ENCODE measurements at regions not wholly inside any gene's neighbourhood (a gene's known extent, or its start where the extent isn't known, plus 50 kb on each side); places are given as distances from the start of the nearest gene placed in this dataset.
A peak's percentile ranks its signal among the peaks of the same experiment; 100 is the strongest.

DNA sequence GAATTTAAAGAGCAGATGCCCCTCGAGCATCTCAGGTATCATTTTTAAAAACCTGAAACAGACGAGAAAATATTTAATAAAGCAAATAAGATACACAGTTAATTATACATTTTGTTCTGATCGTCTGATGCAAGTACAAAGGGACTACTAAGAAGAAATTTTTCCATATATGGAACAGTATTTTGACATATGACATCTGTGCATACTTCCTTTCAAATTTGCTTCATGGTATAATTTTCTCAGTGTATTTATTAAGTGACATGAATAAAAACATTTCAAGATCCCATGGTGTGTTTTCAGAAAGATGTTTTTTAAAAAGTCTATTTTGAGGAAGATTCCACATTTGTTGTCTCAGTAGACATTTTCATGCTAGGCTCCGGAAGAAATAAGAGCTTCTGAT, 208.1 kb downstream of the VGLL3 start:
- H3K27ac ChIP-seq (ENCODE audit: low read length), result no peak overlapping the region
- no peak for TF ChIP-seq EZH2 (optimal IDR thresholded peaks at IDR 0.05; ENCODE audit: low read depth, low read length)
- TF ChIP-seq EZH2phosphoT487 (IDR thresholded peaks at IDR 0.05; ENCODE audit: low read length), result no peak
- TF ChIP-seq, protein P1, sequence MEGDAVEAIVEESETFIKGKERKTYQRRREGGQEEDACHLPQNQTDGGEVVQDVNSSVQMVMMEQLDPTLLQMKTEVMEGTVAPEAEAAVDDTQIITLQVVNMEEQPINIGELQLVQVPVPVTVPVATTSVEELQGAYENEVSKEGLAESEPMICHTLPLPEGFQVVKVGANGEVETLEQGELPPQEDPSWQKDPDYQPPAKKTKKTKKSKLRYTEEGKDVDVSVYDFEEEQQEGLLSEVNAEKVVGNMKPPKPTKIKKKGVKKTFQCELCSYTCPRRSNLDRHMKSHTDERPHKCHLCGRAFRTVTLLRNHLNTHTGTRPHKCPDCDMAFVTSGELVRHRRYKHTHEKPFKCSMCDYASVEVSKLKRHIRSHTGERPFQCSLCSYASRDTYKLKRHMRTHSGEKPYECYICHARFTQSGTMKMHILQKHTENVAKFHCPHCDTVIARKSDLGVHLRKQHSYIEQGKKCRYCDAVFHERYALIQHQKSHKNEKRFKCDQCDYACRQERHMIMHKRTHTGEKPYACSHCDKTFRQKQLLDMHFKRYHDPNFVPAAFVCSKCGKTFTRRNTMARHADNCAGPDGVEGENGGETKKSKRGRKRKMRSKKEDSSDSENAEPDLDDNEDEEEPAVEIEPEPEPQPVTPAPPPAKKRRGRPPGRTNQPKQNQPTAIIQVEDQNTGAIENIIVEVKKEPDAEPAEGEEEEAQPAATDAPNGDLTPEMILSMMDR (IDR thresholded peaks at IDR 0.05; ENCODE audit: low read length), result no peak
- no peak for DNase-seq
- no peak overlapping the region for H3K4me3 ChIP-seq (ENCODE audit: low read length)
- H3K4me1 ChIP-seq (ENCODE audit: low read length), result no peaks in the 10 kb centered on the region
- H4K20me1 ChIP-seq (ENCODE audit: insufficient read depth, low read length), result no peaks in the 10 kb centered on the region; the same call in 1 of the 2 replicates
- H2AFZ ChIP-seq (ENCODE audit: low read length), result no peak overlapping the region
- no peaks in the 10 kb centered on the region for H3F3A ChIP-seq (ENCODE audit: insufficient read depth, low read length)
- no peak overlapping the region for H3K4me2 ChIP-seq (ENCODE audit: low read depth, low read length)
- no peaks in the 10 kb centered on the region for H3K79me2 ChIP-seq (ENCODE audit: low read length)
- no peak overlapping the region for H3K9ac ChIP-seq (ENCODE audit: low read length)
- H3K27me3 ChIP-seq (replicated peaks; ENCODE audit: insufficient read depth, low read length), result no peaks in the 10 kb centered on the region
- H3K9me3 ChIP-seq (replicated peaks; ENCODE audit: insufficient read depth, low read length), result no peaks in the 10 kb centered on the region
- no peaks in the 10 kb centered on the region for H3K36me3 ChIP-seq (replicated peaks; ENCODE audit: insufficient read depth, low read length)
- H3K9me2 ChIP-seq (replicated peaks; ENCODE audit: insufficient read depth, low read length), result no peaks in the 10 kb centered on the region

DNA sequence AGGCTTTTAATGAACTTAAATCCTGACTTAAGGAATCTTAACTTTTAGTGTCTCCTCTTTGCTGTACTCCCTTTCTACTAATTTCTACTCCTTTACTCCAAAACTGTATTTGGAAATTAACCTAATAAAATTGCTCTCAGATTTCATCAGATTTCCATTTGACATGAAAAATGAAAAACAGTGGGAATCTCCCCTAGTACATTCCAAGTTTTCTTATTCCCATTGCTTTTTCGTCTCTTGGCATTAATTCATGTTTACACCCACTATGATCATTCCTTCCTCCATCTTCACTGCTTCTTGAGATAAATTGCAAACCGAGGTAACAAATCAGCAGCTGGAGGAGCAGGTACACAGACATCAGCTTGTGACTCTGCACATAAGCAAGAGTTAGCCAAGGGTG, 208.7 kb downstream of the VGLL3 start:
- Histone ChIP-seq H3F3A (ENCODE audit: insufficient read depth, low read length) (no peaks in the 10 kb centered on the region), H3K79me2 (ENCODE audit: low read length) (no peaks in the 10 kb centered on the region), H3K4me2 (ENCODE audit: low read depth, low read length) (no peak overlapping the region), H3K4me1 (ENCODE audit: low read length) (no peaks in the 10 kb centered on the region), H3K36me3 (replicated peaks; ENCODE audit: insufficient read depth, low read length) (no peaks in the 10 kb centered on the region), H3K9me3 (replicated peaks; ENCODE audit: insufficient read depth, low read length) (no peaks in the 10 kb centered on the region), H3K4me3 (ENCODE audit: low read length) (no peak overlapping the region), H3K27me3 (replicated peaks; ENCODE audit: insufficient read depth, low read length) (no peaks in the 10 kb centered on the region), H3K9ac (ENCODE audit: low read length) (no peak overlapping the region), H3K9me2 (replicated peaks; ENCODE audit: insufficient read depth, low read length) (no peaks in the 10 kb centered on the region), H2AFZ (ENCODE audit: low read length) (no peak overlapping the region), H3K27ac (ENCODE audit: low read length) (no peak overlapping the region), H4K20me1 (ENCODE audit: insufficient read depth, low read length) (no peaks in the 10 kb centered on the region; the same call in 1 of the 2 replicates)
- TF ChIP-seq, protein P1 (IDR thresholded peaks at IDR 0.05; ENCODE audit: low read length), result no peak
- TF ChIP-seq EZH2 (optimal IDR thresholded peaks at IDR 0.05; ENCODE audit: low read depth, low read length), result no peak
- TF ChIP-seq EZH2phosphoT487 (IDR thresholded peaks at IDR 0.05; ENCODE audit: low read length), result no peak
- DNase-seq, result no peak

DNA sequence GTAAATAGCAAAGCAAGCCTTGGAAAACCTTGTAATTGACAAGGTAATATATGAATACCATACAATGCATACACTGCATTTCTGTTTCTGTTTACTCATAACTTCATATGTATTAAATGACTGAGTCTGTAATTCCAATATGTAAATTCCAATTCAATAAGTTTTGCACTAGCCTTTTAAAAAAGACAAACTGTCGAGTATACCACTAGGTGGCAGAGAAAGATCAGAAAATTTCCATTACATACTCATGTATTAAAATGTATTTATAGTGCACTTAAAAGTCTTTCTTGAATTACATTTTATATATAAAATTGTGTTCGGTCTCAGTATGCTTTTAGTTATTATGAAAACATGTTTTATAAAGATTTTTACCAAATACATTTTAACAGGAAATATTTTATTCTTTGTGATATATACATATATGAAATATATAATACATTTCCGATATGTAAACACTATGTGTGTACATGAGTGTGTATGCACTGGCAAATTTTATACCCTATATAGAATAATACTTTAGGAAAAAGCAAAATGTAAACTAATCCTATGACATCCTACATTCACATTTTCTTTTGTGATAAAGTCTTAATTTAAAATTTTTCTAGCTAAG, 216.8 kb downstream of the VGLL3 start:
- Histone ChIP-seq H3K4me2 (ENCODE audit: low read depth, low read length) (no peak overlapping the region), H3K9me2 (replicated peaks; ENCODE audit: insufficient read depth, low read length) (no peaks in the 10 kb centered on the region), H4K20me1 (ENCODE audit: insufficient read depth, low read length) (no peaks in the 10 kb centered on the region), H3K9me3 (replicated peaks; ENCODE audit: insufficient read depth, low read length) (no peaks in the 10 kb centered on the region), H3K36me3 (replicated peaks; ENCODE audit: insufficient read depth, low read length) (no peaks in the 10 kb centered on the region), H3K9ac (ENCODE audit: low read length) (no peak overlapping the region), H3K4me1 (ENCODE audit: low read length) (no peaks in the 10 kb centered on the region), H3K4me3 (ENCODE audit: low read length) (no peak overlapping the region), H3F3A (ENCODE audit: insufficient read depth, low read length) (no peaks in the 10 kb centered on the region), H3K27me3 (replicated peaks; ENCODE audit: insufficient read depth, low read length) (no peaks in the 10 kb centered on the region), H3K27ac (ENCODE audit: low read length) (no peak overlapping the region), H2AFZ (ENCODE audit: low read length) (no peak overlapping the region), H3K79me2 (ENCODE audit: low read length) (no peaks in the 10 kb centered on the region)
- DNase-seq, result peak; percentile 58
- no peak for TF ChIP-seq EZH2 (optimal IDR thresholded peaks at IDR 0.05; ENCODE audit: low read depth, low read length)
- no peak for TF ChIP-seq EZH2phosphoT487 (IDR thresholded peaks at IDR 0.05; ENCODE audit: low read length)
- TF ChIP-seq, protein P1 (IDR thresholded peaks at IDR 0.05; ENCODE audit: low read length), result peak; percentile 50
